HuH-7 (cell line): ENCODE measurements at regions not wholly inside any gene's neighbourhood (a gene's known extent, or its start where the extent isn't known, plus 50 kb on each side); places are given as distances from the start of the nearest gene placed in this dataset.

Experiments
- DNase-seq: peaks from one replicate; pipeline ENCODE4 v3.0.0; 2011; ENCODE audit warnings: low spot score

- no peak for DNase-seq
These were observed 50.3 kb upstream of the FNDC1 start for GRCh38 chr6:159118924-159119323.

- no peak for DNase-seq
These were observed 51.6 kb upstream of the FNDC1 start for GRCh38 chr6:159117563-159117962.

GRCh38 chr6:159117046-159117445 is 52.2 kb upstream of the FNDC1 start:
- DNase-seq = no peak

DNA sequence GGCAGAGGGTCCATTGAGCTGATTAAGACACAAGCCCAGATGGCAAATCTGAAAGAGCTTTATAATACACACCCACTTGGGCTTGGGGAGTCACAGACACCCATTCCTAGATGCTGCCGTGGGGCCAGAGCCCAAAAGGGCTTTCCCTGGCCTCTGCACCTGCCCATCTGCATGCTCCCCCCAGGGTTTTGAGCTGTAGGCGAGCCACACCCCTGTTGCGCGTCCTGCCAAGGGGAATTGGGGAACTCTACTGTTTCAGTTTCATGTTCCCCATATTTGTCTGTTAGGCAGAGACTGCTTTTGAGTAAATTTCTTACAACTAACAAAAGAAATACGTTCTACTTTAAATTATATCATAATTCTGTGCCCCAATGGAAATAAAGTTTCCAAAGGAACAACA is 52.9 kb upstream of the FNDC1 start:
- no peak for DNase-seq

DNA sequence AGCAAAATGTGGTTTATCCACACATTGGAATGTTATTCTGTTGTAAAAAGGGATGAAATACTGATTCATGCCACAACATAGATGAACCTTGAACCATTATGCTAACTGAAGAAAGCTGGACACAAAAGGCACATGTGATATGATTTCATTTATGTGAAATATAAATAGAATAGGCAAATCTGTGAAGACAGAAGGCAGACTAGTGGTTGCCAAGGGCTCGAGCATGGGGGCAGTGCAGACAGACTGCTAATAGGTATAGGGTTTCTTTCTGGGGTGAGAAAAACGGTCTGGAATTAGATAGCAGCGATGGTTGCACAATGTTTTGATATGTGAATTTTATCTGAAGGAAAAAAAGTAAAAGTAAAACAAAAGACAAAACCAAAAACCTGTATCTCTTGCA is 54.6 kb upstream of the FNDC1 start:
- no peak for DNase-seq

GRCh38 chr6:159113223-159113622 is 56.0 kb upstream of the FNDC1 start:
- DNase-seq = no peak

- DNase-seq = no peak
These were observed 56.5 kb upstream of the FNDC1 start for GRCh38 chr6:159112714-159113113.

DNA sequence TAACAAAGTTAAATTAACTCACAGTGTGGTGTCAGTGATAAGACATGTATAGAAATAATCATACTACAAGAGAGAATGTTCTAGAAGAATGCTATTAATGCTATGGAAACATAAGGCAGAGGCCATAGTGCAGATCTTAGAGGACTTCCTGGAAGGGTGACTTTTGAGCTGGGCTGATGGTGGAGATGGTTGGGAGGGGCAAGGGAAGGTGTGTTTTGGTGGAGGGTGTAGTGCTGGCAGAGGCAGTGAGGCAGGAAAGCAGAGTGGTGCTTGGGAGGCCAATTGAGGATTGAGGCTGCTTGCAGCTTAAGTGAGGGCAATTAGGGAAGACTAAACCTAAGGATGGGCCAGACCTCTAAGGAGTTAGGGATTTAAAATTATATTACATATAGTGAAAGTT is 58.5 kb upstream of the FNDC1 start:
- no peak for DNase-seq

GRCh38 chr6:159110013-159110412 is 59.2 kb upstream of the FNDC1 start:
- peak; percentile 60 for DNase-seq

DNA sequence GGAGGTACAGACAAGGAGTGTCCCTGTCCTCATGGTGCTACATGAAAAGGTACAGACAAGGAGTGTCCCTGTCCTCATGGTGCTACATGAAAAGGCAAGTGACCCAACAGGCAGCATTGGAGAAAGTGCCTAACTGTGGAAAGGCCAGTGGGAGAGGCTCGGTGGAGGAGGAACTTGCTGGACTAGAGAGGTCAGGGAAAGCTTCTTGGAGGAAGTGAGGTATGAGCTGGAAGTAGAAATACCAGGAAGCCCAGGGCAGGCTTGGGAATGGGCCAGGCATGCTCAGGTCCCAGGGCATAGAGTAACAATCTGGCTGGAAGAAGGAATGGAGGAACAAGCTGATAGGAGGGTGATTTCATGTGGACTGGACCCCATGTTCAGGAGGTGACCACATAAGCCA is 59.8 kb upstream of the FNDC1 start:
- DNase-seq = no peak

- no peak for DNase-seq
These were observed 60.7 kb upstream of the FNDC1 start for GRCh38 chr6:159108426-159108985.

- no peak for DNase-seq
These were observed 61.5 kb upstream of the FNDC1 start for GRCh38 chr6:159107451-159108260.

DNA sequence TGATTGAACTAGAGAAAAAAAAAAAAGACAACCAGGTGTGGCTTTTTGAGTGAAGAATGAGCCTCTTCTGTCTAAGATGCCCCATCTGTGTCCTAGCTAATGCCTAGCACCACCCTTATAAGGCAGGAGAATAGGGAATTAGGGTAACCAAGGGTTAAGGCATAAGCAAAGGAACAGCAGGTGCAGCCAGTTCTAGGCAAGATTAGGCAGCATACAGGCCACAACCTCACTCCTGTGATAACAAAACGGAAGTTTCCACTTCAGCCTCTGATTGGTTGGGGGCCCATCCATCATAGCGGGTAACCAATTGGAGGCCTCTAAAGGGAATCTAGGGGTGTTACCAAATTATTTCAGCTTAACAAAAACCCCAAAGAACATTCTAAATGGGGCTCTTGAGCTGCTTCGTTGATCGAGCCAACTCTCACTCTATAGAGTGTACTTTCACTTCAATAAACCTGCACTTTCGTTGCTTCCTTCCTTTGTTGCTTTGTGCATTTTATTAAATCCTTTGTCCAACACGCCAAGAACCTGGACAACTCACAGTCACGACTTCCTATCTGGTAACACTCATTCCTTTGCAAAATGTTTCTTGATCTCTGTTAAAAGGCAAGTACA is 61.9 kb upstream of the TAGAP start:
- DNase-seq = no peak

- DNase-seq = no peak
These were observed 60.9 kb upstream of the TAGAP start for GRCh38 chr6:159105716-159106115.

- no peak for DNase-seq
These were observed 60.1 kb upstream of the TAGAP start for GRCh38 chr6:159104931-159105330.

DNA sequence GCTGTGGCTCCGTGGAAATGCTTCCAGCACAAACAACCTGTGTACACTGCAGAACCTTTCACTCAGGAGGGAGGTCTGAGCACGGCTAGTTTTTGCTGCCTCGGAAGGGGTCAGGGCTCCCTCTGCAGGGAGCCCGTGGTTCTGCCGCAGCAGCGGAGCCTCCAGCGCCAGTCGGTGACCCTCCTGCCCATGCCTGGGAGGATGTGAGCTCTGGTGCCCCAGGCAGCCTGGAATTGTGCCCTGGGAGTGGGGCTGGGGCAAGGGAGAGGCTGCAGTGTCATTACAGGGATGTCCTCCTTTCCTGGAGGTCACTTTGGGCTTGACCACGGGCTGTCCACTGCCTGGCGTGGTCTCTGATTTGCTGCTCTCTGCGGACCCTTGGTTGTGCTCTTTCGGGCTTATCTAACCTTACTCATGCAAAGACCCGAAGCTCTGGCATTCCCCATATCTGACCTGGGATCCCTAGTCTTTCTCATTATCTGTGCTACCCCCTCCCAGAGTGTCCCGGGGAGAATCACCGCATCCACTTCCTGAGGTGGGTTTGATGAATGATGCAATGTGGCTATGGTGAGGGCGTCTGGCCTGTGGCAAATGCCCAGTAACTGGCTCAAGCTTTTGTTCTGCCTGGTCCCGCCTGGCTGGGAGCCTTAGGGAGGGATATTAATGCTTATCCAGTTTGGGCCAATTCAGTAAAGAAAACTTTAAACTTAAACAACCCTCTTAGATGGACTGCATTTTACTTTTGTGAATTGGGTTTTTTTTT is 59.6 kb upstream of the TAGAP start:
- peak; percentile 93 for DNase-seq

- DNase-seq = no peak
These were observed 58.8 kb upstream of the TAGAP start for GRCh38 chr6:159103396-159104162.

- DNase-seq = no peak
These were observed 57.8 kb upstream of the TAGAP start for GRCh38 chr6:159102373-159103160.

DNA sequence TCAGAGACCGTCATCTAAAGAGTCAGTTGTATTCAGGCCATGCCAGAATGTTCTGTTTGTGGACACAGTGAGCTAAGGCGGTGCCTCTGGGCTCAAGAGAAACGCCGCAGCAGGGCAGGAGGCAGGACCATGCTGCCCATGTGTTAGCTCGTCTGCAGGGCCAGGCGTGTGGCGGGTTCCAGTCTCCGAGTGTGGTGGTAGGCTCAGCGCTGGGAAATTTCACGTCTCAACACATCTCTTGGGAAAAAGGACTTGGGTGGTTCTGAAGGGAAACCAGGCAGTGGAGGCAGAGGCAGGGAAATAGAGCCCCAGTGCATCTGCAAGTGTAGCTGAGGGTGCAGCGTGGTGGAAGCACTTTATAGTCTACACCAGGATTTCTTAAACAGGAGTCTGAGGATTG is 56.9 kb upstream of the TAGAP start:
- no peak for DNase-seq

- DNase-seq = peak; percentile 42
These were observed 55.8 kb upstream of the TAGAP start for GRCh38 chr6:159100395-159101182.
